IPS-20b (cell line): ENCODE measurements at regions not wholly inside any gene's neighbourhood (a gene's known extent, or its start where the extent isn't known, plus 50 kb on each side); places are given as distances from the start of the nearest gene placed in this dataset.

Experiments
- H3K27ac ChIP-seq: one replicate; pipeline ENCODE4 v1.5.1; 2013; ENCODE audit warnings: low read length
- H3K27me3 ChIP-seq: 2 replicates; pipeline ENCODE4 v1.6.1; 2013; ENCODE audit warnings: mild to moderate bottlenecking, low read length, inconsistent platforms; ENCODE audit not compliant: insufficient read depth
- H3K36me3 ChIP-seq: 2 replicates; pipeline ENCODE4 v1.6.1; 2013; ENCODE audit warnings: low read depth, mild to moderate bottlenecking, inconsistent platforms, low read length, moderate library complexity; ENCODE audit not compliant: insufficient read depth
- H3K4me1 ChIP-seq: 2 replicates; pipeline ENCODE4 v1.6.1; 2013; ENCODE audit warnings: mild to moderate bottlenecking, control low read depth, inconsistent platforms, low read length, moderate library complexity; ENCODE audit not compliant: insufficient read depth
- H3K4me3 ChIP-seq: 2 replicates; pipeline ENCODE4 v1.5.1; 2013; ENCODE audit warnings: mild to moderate bottlenecking, low read length, inconsistent platforms
- H3K9ac ChIP-seq: 2 replicates; pipeline ENCODE4 v1.6.1; 2013; ENCODE audit warnings: low read depth, mild to moderate bottlenecking, inconsistent platforms, low read length, moderate library complexity
- H3K9me3 ChIP-seq: 2 replicates; pipeline ENCODE4 v1.6.1; 2013; ENCODE audit warnings: mild to moderate bottlenecking, low read depth, low read length, inconsistent platforms; ENCODE audit not compliant: insufficient read depth

- H3K9me3 ChIP-seq, result no peaks in the 10 kb centered on the region
- no peaks in the 10 kb centered on the region for H3K4me1 ChIP-seq
- no peak overlapping the region for H3K4me3 ChIP-seq
- no peaks in the 10 kb centered on the region for H3K36me3 ChIP-seq
- no peak overlapping the region for H3K27ac ChIP-seq
- H3K27me3 ChIP-seq, result no peaks in the 10 kb centered on the region
- H3K9ac ChIP-seq, result no peak overlapping the region
Observed at GRCh38 chr4:31324814-31325213, 604.6 kb downstream of the PCDH7 start.

- Histone ChIP-seq H3K4me3 (no peak overlapping the region), H3K27me3 (no peaks in the 10 kb centered on the region), H3K9me3 (no peaks in the 10 kb centered on the region), H3K27ac (no peak overlapping the region), H3K36me3 (no peaks in the 10 kb centered on the region), H3K9ac (no peak overlapping the region), H3K4me1 (no peaks in the 10 kb centered on the region)
Observed at GRCh38 chr4:31325300-31325699, 605.1 kb downstream of the PCDH7 start.

GRCh38 chr4:31327031-31327430 lies 606.9 kb downstream of the PCDH7 start:
- Histone ChIP-seq H3K27ac (no peak overlapping the region), H3K36me3 (no peaks in the 10 kb centered on the region), H3K4me1 (no peaks in the 10 kb centered on the region), H3K9me3 (no peaks in the 10 kb centered on the region), H3K27me3 (no peaks in the 10 kb centered on the region), H3K4me3 (no peak overlapping the region), H3K9ac (no peak overlapping the region)

- no peak overlapping the region for H3K9ac ChIP-seq
Observed at GRCh38 chr4:31328932-31329331, 608.8 kb downstream of the PCDH7 start.

GRCh38 chr4:31334086-31334910 lies 614.1 kb downstream of the PCDH7 start:
- H3K27me3 ChIP-seq, result no peaks in the 10 kb centered on the region
- no peak overlapping the region for H3K4me3 ChIP-seq
- no peaks in the 10 kb centered on the region; the same call in 1 of the 2 replicates for H3K4me1 ChIP-seq
- no peak overlapping the region for H3K27ac ChIP-seq
- H3K36me3 ChIP-seq, result no peaks in the 10 kb centered on the region
- H3K9me3 ChIP-seq, result no peaks in the 10 kb centered on the region
- no peak overlapping the region for H3K9ac ChIP-seq

More at GRCh38 chr4:31328932-31329331, 608.8 kb downstream of the PCDH7 start:
- Histone ChIP-seq H3K36me3 (no peaks in the 10 kb centered on the region), H3K27ac (no peak overlapping the region), H3K27me3 (no peaks in the 10 kb centered on the region), H3K4me1 (no peaks in the 10 kb centered on the region), H3K4me3 (no peak overlapping the region), H3K9me3 (no peaks in the 10 kb centered on the region)

- H3K27me3 ChIP-seq, result no peaks in the 10 kb centered on the region
- H3K9ac ChIP-seq, result no peak overlapping the region
Observed at GRCh38 chr4:31338000-31338399, 617.8 kb downstream of the PCDH7 start.

GRCh38 chr4:31341601-31342359 lies 621.6 kb downstream of the PCDH7 start:
- Histone ChIP-seq H3K4me3 (no peak overlapping the region), H3K36me3 (no peaks in the 10 kb centered on the region), H3K4me1 (no peaks in the 10 kb centered on the region), H3K27me3 (no peaks in the 10 kb centered on the region), H3K9ac (no peak overlapping the region), H3K9me3 (no peaks in the 10 kb centered on the region), H3K27ac (no peak overlapping the region)

More at GRCh38 chr4:31338000-31338399, 617.8 kb downstream of the PCDH7 start:
- no peak overlapping the region for H3K27ac ChIP-seq
- H3K4me1 ChIP-seq, result no peaks in the 10 kb centered on the region; the same call in 1 of the 2 replicates
- H3K36me3 ChIP-seq, result no peaks in the 10 kb centered on the region
- H3K4me3 ChIP-seq, result no peak overlapping the region
- no peaks in the 10 kb centered on the region for H3K9me3 ChIP-seq

GRCh38 chr4:31343061-31343460 lies 622.9 kb downstream of the PCDH7 start:
- H3K9ac ChIP-seq, result no peak overlapping the region
- H3K9me3 ChIP-seq, result no peaks in the 10 kb centered on the region
- no peaks in the 10 kb centered on the region for H3K36me3 ChIP-seq

GRCh38 chr4:31349907-31350306 lies 629.7 kb downstream of the PCDH7 start:
- Histone ChIP-seq H3K27me3 (no peaks in the 10 kb centered on the region), H3K4me3 (no peak overlapping the region), H3K9ac (no peak overlapping the region), H3K4me1 (no peaks in the 10 kb centered on the region), H3K36me3 (no peaks in the 10 kb centered on the region), H3K9me3 (no peaks in the 10 kb centered on the region), H3K27ac (no peak overlapping the region)

More at GRCh38 chr4:31343061-31343460, 622.9 kb downstream of the PCDH7 start:
- H3K27me3 ChIP-seq, result no peaks in the 10 kb centered on the region
- H3K27ac ChIP-seq, result no peak overlapping the region
- no peaks in the 10 kb centered on the region for H3K4me1 ChIP-seq
- H3K4me3 ChIP-seq, result no peak overlapping the region

GRCh38 chr4:31351695-31352094 lies 631.5 kb downstream of the PCDH7 start:
- H3K27ac ChIP-seq, result no peak overlapping the region
- no peaks in the 10 kb centered on the region for H3K9me3 ChIP-seq
- no peak overlapping the region for H3K9ac ChIP-seq
- H3K4me3 ChIP-seq, result no peak overlapping the region
- H3K36me3 ChIP-seq, result no peaks in the 10 kb centered on the region
- H3K4me1 ChIP-seq, result no peaks in the 10 kb centered on the region
- no peaks in the 10 kb centered on the region for H3K27me3 ChIP-seq

- H3K4me3 ChIP-seq, result no peak overlapping the region
- no peaks in the 10 kb centered on the region for H3K9me3 ChIP-seq
- H3K9ac ChIP-seq, result no peak overlapping the region
- H3K27ac ChIP-seq, result no peak overlapping the region
- H3K36me3 ChIP-seq, result no peaks in the 10 kb centered on the region
- no peaks in the 10 kb centered on the region for H3K27me3 ChIP-seq
- no peaks in the 10 kb centered on the region for H3K4me1 ChIP-seq
Observed at GRCh38 chr4:31356839-31357238, 636.7 kb downstream of the PCDH7 start.

- no peaks in the 10 kb centered on the region for H3K36me3 ChIP-seq
Observed at GRCh38 chr4:31360786-31361185, 640.6 kb downstream of the PCDH7 start.

More at GRCh38 chr4:31360786-31361185, 640.6 kb downstream of the PCDH7 start:
- H3K27ac ChIP-seq, result no peak overlapping the region
- no peaks in the 10 kb centered on the region for H3K4me1 ChIP-seq
- no peak overlapping the region for H3K9ac ChIP-seq
- H3K27me3 ChIP-seq, result no peaks in the 10 kb centered on the region
- H3K9me3 ChIP-seq, result no peaks in the 10 kb centered on the region
- no peak overlapping the region for H3K4me3 ChIP-seq
